ENCODE measurements at regions not wholly inside any gene's neighbourhood (a gene's known extent, or its start where the extent isn't known, plus 50 kb on each side); places are given as distances from the start of the nearest gene placed in this dataset.

DNA sequence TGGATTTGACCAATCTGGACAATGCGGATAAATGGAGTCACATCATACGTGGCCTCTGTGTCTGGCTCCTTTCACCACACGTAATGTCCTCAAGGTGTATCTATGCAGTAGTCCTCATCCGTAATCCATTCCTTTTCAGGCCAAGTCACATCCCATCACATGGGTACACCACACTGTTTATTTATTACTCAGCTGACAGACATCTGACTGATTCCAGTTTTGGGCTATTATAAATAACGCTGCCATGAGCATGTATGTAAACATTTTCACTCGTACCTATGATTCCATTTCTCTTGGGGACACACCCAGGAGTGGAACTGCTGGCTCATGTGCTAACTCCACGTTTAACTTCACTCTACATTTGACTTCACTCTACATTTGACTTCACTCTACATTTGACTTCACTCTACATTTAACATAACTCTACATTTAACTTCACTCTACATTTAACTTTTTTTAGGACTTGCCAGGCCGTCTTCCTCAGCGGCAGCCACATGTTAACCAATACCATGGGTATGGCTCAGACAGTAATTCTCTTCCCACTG lies 52.1 kb downstream of the SHANK2 start:
- Histone ChIP-seq H3K27ac (ENCODE audit: low read depth, low read length) (no peak overlapping the region), H3K9ac (ENCODE audit: extremely low read depth, low read length, poor library complexity, severe bottlenecking) (no peak overlapping the region), H3K36me3 (ENCODE audit: control insufficient read depth, insufficient read depth, low read length) (no peaks in the 10 kb centered on the region), H3K4me1 (ENCODE audit: control insufficient read depth, insufficient read depth, low read length) (no peaks in the 10 kb centered on the region), H3K27me3 (ENCODE audit: control insufficient read depth, insufficient read depth, low read length, poor library complexity, severe bottlenecking) (no peaks in the 10 kb centered on the region), H3K9me3 (ENCODE audit: control insufficient read depth, low read length) (no peaks in the 10 kb centered on the region), H3K4me3 (ENCODE audit: low read length) (no peak overlapping the region)
- Mint-ChIP-seq H3K9me3 (no peaks in the 10 kb centered on the region), H3K4me1 (no peaks in the 10 kb centered on the region), H3K36me3 (ENCODE audit: low read depth) (peaks cover 18% of the 10 kb centered on the region), H3K27me3 (ENCODE audit: insufficient read depth) (no peaks in the 10 kb centered on the region), H3K27ac (no peak overlapping the region), H3K4me3 (no peak overlapping the region)
- WGBS, 2 experiments (ENCODE audit: insufficient coverage in 1 of 2, insufficient read length in 1 of 2), result 95% methylated on average over 7 to 9 of the region's 9 CpGs
- TF ChIP-seq, protein P1, sequence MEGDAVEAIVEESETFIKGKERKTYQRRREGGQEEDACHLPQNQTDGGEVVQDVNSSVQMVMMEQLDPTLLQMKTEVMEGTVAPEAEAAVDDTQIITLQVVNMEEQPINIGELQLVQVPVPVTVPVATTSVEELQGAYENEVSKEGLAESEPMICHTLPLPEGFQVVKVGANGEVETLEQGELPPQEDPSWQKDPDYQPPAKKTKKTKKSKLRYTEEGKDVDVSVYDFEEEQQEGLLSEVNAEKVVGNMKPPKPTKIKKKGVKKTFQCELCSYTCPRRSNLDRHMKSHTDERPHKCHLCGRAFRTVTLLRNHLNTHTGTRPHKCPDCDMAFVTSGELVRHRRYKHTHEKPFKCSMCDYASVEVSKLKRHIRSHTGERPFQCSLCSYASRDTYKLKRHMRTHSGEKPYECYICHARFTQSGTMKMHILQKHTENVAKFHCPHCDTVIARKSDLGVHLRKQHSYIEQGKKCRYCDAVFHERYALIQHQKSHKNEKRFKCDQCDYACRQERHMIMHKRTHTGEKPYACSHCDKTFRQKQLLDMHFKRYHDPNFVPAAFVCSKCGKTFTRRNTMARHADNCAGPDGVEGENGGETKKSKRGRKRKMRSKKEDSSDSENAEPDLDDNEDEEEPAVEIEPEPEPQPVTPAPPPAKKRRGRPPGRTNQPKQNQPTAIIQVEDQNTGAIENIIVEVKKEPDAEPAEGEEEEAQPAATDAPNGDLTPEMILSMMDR (conservative IDR thresholded peaks at IDR 0.05), result no peak
- DNase-seq, result no peak

DNA sequence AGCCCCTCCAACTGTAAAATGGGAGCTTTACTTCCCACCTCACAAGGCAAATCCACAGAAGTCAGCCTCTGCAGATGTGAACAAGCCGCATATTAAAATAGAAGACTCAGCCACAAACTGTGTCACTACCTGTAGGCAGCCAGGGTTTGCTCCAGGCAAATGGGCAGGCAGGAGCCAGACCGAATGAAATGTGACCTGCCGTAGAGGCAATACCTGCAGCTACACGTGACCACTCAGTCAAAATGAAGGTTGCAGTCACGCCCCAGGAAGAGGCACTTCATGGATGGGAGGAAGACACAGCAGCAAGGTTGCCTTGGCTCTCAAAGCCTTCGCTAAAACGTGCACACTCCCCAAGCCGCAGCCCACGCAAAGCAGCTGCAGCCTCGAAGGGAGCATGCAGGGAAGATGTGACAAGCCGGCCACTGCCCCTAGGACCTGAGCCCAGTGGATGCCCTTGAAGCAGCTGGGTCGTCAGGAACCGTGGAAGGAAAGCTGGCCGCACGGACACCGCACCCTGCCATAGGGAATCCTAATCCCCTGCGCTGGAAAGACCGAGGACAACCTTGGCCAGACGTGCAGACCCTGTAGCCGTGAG lies 53.1 kb downstream of the SHANK2 start:
- Histone ChIP-seq H3K4me3 (ENCODE audit: low read length) (no peak overlapping the region), H3K9me3 (ENCODE audit: control insufficient read depth, low read length) (no peaks in the 10 kb centered on the region), H3K27me3 (ENCODE audit: control insufficient read depth, insufficient read depth, low read length, poor library complexity, severe bottlenecking) (no peaks in the 10 kb centered on the region), H3K9ac (ENCODE audit: extremely low read depth, low read length, poor library complexity, severe bottlenecking) (no peak overlapping the region), H3K4me1 (ENCODE audit: control insufficient read depth, insufficient read depth, low read length) (no peaks in the 10 kb centered on the region), H3K36me3 (ENCODE audit: control insufficient read depth, insufficient read depth, low read length) (no peaks in the 10 kb centered on the region), H3K27ac (ENCODE audit: low read depth, low read length) (no peak overlapping the region)
- DNase-seq, result no peak
- Mint-ChIP-seq H3K27ac (no peak overlapping the region), H3K4me3 (no peak overlapping the region), H3K36me3 (ENCODE audit: low read depth) (peaks cover 22% of the 10 kb centered on the region), H3K27me3 (ENCODE audit: insufficient read depth) (no peaks in the 10 kb centered on the region), H3K4me1 (peaks cover 4% of the 10 kb centered on the region), H3K9me3 (no peaks in the 10 kb centered on the region)
- TF ChIP-seq, protein P1 (conservative IDR thresholded peaks at IDR 0.05), result no peak
- 82 to 93% methylated on average over 8 to 20 of the region's 20 CpGs for WGBS, 2 experiments (ENCODE audit: insufficient coverage in 1 of 2, insufficient read length in 1 of 2)

DNA sequence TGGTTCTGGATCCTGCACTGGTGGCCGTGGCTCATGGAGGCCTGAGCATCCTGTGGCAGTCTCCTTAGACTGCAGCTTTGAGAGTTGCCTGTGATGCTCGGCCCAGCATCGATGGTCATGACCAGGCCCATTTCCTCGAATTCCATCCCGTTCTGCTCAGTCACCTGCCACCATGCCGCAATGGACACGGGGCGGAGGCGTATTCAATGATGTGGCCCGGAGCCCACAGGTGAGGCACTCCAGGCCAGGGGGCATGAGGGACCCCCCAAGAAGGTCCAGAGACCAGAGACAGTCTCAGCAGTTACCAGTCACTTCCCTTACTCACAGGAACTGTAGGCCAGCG lies 53.6 kb downstream of the SHANK2 start:
- H3K27ac ChIP-seq (ENCODE audit: low read depth, low read length), result no peak overlapping the region
- H3K36me3 ChIP-seq (ENCODE audit: control insufficient read depth, insufficient read depth, low read length), result no peaks in the 10 kb centered on the region
- Mint-ChIP-seq H3K4me1 (peaks cover 4% of the 10 kb centered on the region), H3K27ac (no peak overlapping the region), H3K9me3 (no peaks in the 10 kb centered on the region), H3K36me3 (ENCODE audit: low read depth) (peaks cover 22% of the 10 kb centered on the region), H3K4me3 (no peak overlapping the region), H3K27me3 (ENCODE audit: insufficient read depth) (no peaks in the 10 kb centered on the region)
- DNase-seq, result no peak
- WGBS, 2 experiments (ENCODE audit: insufficient coverage in 1 of 2, insufficient read length in 1 of 2), result 92 to 95% methylated on average over 4 to 11 of the region's 11 CpGs
- no peak overlapping the region for H3K9ac ChIP-seq (ENCODE audit: extremely low read depth, low read length, poor library complexity, severe bottlenecking)
- H3K27me3 ChIP-seq (ENCODE audit: control insufficient read depth, insufficient read depth, low read length, poor library complexity, severe bottlenecking), result no peaks in the 10 kb centered on the region
- H3K4me1 ChIP-seq (ENCODE audit: control insufficient read depth, insufficient read depth, low read length), result no peaks in the 10 kb centered on the region
- H3K9me3 ChIP-seq (ENCODE audit: control insufficient read depth, low read length), result no peaks in the 10 kb centered on the region
- TF ChIP-seq, protein P1 (conservative IDR thresholded peaks at IDR 0.05), result no peak
- H3K4me3 ChIP-seq (ENCODE audit: low read length), result no peak overlapping the region
